ENCODE measurements at regions not wholly inside any gene's neighbourhood (a gene's known extent, or its start where the extent isn't known, plus 50 kb on each side); places are given as distances from the start of the nearest gene placed in this dataset.

GRCh38 chr4:177220376-177220775 is 89.3 kb upstream of the NEIL3 start:
- CTCF ChIA-PET (ENCODE audit: low intra/inter-chr PET ratio, low total read pairs), result no interaction called here

GRCh38 chr4:177222781-177223180 is 86.9 kb upstream of the NEIL3 start:
- no peak for TF ChIP-seq ZFYVE20 (CRISPR knock-in tag; IDR thresholded peaks at IDR 0.05; ENCODE audit: borderline replicate concordance, low read depth)
- TF ChIP-seq ZBTB3 (CRISPR knock-in tag; IDR thresholded peaks at IDR 0.05; ENCODE audit: borderline replicate concordance, low read depth), result no peak
- no peak for TF ChIP-seq ZNF180 (CRISPR knock-in tag; IDR thresholded peaks at IDR 0.05; ENCODE audit: borderline replicate concordance, low read depth)
- TF ChIP-seq ASH2L (IDR thresholded peaks at IDR 0.05; ENCODE audit: insufficient read length, low read depth, low read length), result no peak
- no peak for TF ChIP-seq DNMT3B (CRISPR knock-in tag; conservative IDR thresholded peaks at IDR 0.05)
- TF ChIP-seq HNF1B (CRISPR knock-in tag; IDR thresholded peaks at IDR 0.05), result no peak
- no peak for TF ChIP-seq MAZ (IDR thresholded peaks at IDR 0.05; ENCODE audit: borderline replicate concordance, low read depth, low read length)
- no peak for TF ChIP-seq MAZ (CRISPR knock-in tag; IDR thresholded peaks at IDR 0.05; ENCODE audit: low read depth)
- TF ChIP-seq ZNF333 (CRISPR knock-in tag; IDR thresholded peaks at IDR 0.05; ENCODE audit: borderline replicate concordance), result no peak
- TF ChIP-seq HOXD1 (CRISPR knock-in tag; IDR thresholded peaks at IDR 0.05), result no peak
- TF ChIP-seq RNF2 (conservative IDR thresholded peaks at IDR 0.05; ENCODE audit: low read depth), result no peak
- no peak for TF ChIP-seq ZNF547 (CRISPR knock-in tag; IDR thresholded peaks at IDR 0.05)
- no peak for TF ChIP-seq GATAD1 (CRISPR knock-in tag; IDR thresholded peaks at IDR 0.05)
- no peak for TF ChIP-seq ZNF343 (CRISPR knock-in tag; IDR thresholded peaks at IDR 0.05)
- TF ChIP-seq KMT2A (CRISPR knock-in tag; IDR thresholded peaks at IDR 0.05), result no peak
- no peak for TF ChIP-seq TSC22D2 (CRISPR knock-in tag; IDR thresholded peaks at IDR 0.05; ENCODE audit: borderline replicate concordance)
- CTCF ChIA-PET (ENCODE audit: low intra/inter-chr PET ratio, low total read pairs), result no interaction called here
- in situ Hi-C loops (cut with HindIII; ENCODE audit: extremely low pct_ligation_motif_present, low pct_unique_long_range_greater_than_20kb), result no loop called here
- no peak overlapping the region for H3K4me3 ChIP-seq (replicated peaks in 1 of 3; ENCODE audit: insufficient read depth in 1 of 3, low read depth in 2 of 3, low read length in 3 of 3)
- no peak overlapping the region for H3K9ac ChIP-seq (ENCODE audit: insufficient read depth, low read depth, low read length)
- H3K36me3 ChIP-seq (replicated peaks in 1 of 2; ENCODE audit: control insufficient read depth in 1 of 2, insufficient read depth in 2 of 2, low read length in 2 of 2), result no peaks in the 10 kb centered on the region
- H3K79me2 ChIP-seq (ENCODE audit: insufficient read depth, low read length), result no peaks in the 10 kb centered on the region
- H3K4me2 ChIP-seq (ENCODE audit: low read depth, low read length), result no peak overlapping the region
- H2AFZ ChIP-seq (ENCODE audit: low read length), result no peak overlapping the region
- intact Hi-C loops (cut with micrococcal nuclease; ENCODE audit: unreplicated experiment), result loop anchor here (10.0 kb wide), 1 partner anchor 1422 kb away; no protein-coding TSS in a partner anchor
- no peak overlapping the region for H3K27ac ChIP-seq (ENCODE audit: extremely low read length, insufficient read depth, low read length)
- ATAC-seq (no peak), DNase-seq (ENCODE audit: low spot score) (no peak), FAIRE-seq (no peak)
- WGBS (ENCODE audit: low lambda C conversion rate), result 4% methylated on average over 2 of the region's 2 CpGs
- H4K20me1 ChIP-seq (ENCODE audit: insufficient read depth, low read length), result no peaks in the 10 kb centered on the region
- POLR2A ChIA-PET, result no interaction called here
- no TSS peak for BruUV-seq (replicated peaks)
- H3K4me1 ChIP-seq (ENCODE audit: insufficient read depth, low read length), result no peaks in the 10 kb centered on the region
- no peaks in the 10 kb centered on the region for H3K27me3 ChIP-seq (ENCODE audit: control insufficient read depth in 1 of 2, insufficient read depth in 2 of 2, low read length in 2 of 2)
- no peaks in the 10 kb centered on the region for H3K9me3 ChIP-seq (ENCODE audit: low read length)

More at GRCh38 chr4:177220376-177220775, 89.3 kb upstream of the NEIL3 start:
- POLR2A ChIA-PET, result no interaction called here
- no peak for FAIRE-seq
- intact Hi-C loops (cut with micrococcal nuclease; ENCODE audit: unreplicated experiment) (loop anchor here (10.0 kb wide), 1 partner anchor 1424 kb away; no protein-coding TSS in a partner anchor), in situ Hi-C loops (cut with HindIII; ENCODE audit: extremely low pct_ligation_motif_present, low pct_unique_long_range_greater_than_20kb) (no loop called here)
- Histone ChIP-seq H3K4me3 (replicated peaks in 1 of 3; ENCODE audit: insufficient read depth in 1 of 3, low read depth in 2 of 3, low read length in 3 of 3) (no peak overlapping the region), H2AFZ (ENCODE audit: low read length) (no peak overlapping the region), H3K27ac (ENCODE audit: extremely low read length, insufficient read depth, low read length) (no peak overlapping the region), H3K79me2 (ENCODE audit: insufficient read depth, low read length) (no peaks in the 10 kb centered on the region), H3K36me3 (replicated peaks in 1 of 2; ENCODE audit: control insufficient read depth in 1 of 2, insufficient read depth in 2 of 2, low read length in 2 of 2) (no peaks in the 10 kb centered on the region), H3K27me3 (ENCODE audit: control insufficient read depth in 1 of 2, insufficient read depth in 2 of 2, low read length in 2 of 2) (no peaks in the 10 kb centered on the region), H3K9ac (ENCODE audit: insufficient read depth, low read depth, low read length) (no peak overlapping the region), H3K9me3 (ENCODE audit: low read length) (no peaks in the 10 kb centered on the region), H3K4me1 (ENCODE audit: insufficient read depth, low read length) (no peaks in the 10 kb centered on the region), H4K20me1 (ENCODE audit: insufficient read depth, low read length) (no peaks in the 10 kb centered on the region), H3K4me2 (ENCODE audit: low read depth, low read length) (no peak overlapping the region)
- no peak for TF ChIP-seq GTF3A (CRISPR knock-in tag; conservative IDR thresholded peaks at IDR 0.05)
- TF ChIP-seq FOXO1 (CRISPR knock-in tag; IDR thresholded peaks at IDR 0.05), result no peak
- BruUV-seq (replicated peaks), result no TSS peak
- no peak for ATAC-seq
- no peak for DNase-seq (ENCODE audit: low spot score)
- 4% methylated on average over 4 of the region's 4 CpGs for WGBS (ENCODE audit: low lambda C conversion rate)
